ENCODE measurements at regions not wholly inside any gene's neighbourhood (a gene's known extent, or its start where the extent isn't known, plus 50 kb on each side); places are given as distances from the start of the nearest gene placed in this dataset.

- no peak for DNase-seq (ENCODE audit: low spot score)
- 80% methylated on average over 4 of the region's 4 CpGs for WGBS
- H3K27ac ChIP-seq (ENCODE audit: low read depth in 1 of 2, low read length in 2 of 2): no peak overlapping the region
Observed at GRCh38 chr17:77707546-77707945, 251.0 kb upstream of the TNRC6C start.

GRCh38 chr17:77708049-77708448 is 250.5 kb upstream of the TNRC6C start:
- peaks cover 8 to 16% (median 14%) of the 10 kb centered on the region in 4 donors for H3K9me3 ChIP-seq (ENCODE audit: control insufficient read depth in 4 of 4, low read length in 3 of 4)
- DNase-seq (ENCODE audit: low spot score): peak; percentile 24
- no peaks in the 10 kb centered on the region for H3K4me1 ChIP-seq (ENCODE audit: control insufficient read depth in 4 of 4, insufficient read depth in 4 of 4, low read length in 3 of 4)
- no peak for TF ChIP-seq ZBTB33 (IDR thresholded peaks at IDR 0.05)
- no peak for TF ChIP-seq RXRA (IDR thresholded peaks at IDR 0.05)
- TF ChIP-seq JUND (IDR thresholded peaks at IDR 0.05): no peak
- TF ChIP-seq YY1 (IDR thresholded peaks at IDR 0.05): no peak
- no peak for TF ChIP-seq GABPA (IDR thresholded peaks at IDR 0.05 in 1 of 2, conservative IDR thresholded peaks at IDR 0.05 in 1 of 2)
- TF ChIP-seq SP1 (IDR thresholded peaks at IDR 0.05): no peak
- no peak for TF ChIP-seq MAX (IDR thresholded peaks at IDR 0.05)
- no peak for TF ChIP-seq TAF1 (conservative IDR thresholded peaks at IDR 0.05)
- TF ChIP-seq NR2F2 (IDR thresholded peaks at IDR 0.05): no peak
- peaks cover 0 to 2% (median 0%) of the 10 kb centered on the region in 4 donors for H3K27me3 ChIP-seq (ENCODE audit: control insufficient read depth in 4 of 4, insufficient read depth in 4 of 4, low read length in 3 of 4)
- peaks cover 0 to 3% (median 0%) of the 10 kb centered on the region in 4 donors for H3K36me3 ChIP-seq (ENCODE audit: control insufficient read depth in 4 of 4, insufficient read depth in 3 of 4, low read depth in 1 of 4, low read length in 3 of 4)
- WGBS: 78% methylated on average over 4 of the region's 4 CpGs
- no peak overlapping the region for H3K9ac ChIP-seq (ENCODE audit: low read depth in 1 of 2, low read length in 2 of 2)
- H3K27ac ChIP-seq (ENCODE audit: low read depth in 1 of 2, low read length in 2 of 2): no peak overlapping the region
- no peak overlapping the region for H3K4me3 ChIP-seq (ENCODE audit: low read depth in 1 of 3, low read length in 3 of 3)

More at GRCh38 chr17:77707546-77707945, 251.0 kb upstream of the TNRC6C start:
- no peaks in the 10 kb centered on the region for H3K4me1 ChIP-seq (ENCODE audit: control insufficient read depth in 4 of 4, insufficient read depth in 4 of 4, low read length in 3 of 4)
- no peak overlapping the region for H3K4me3 ChIP-seq (ENCODE audit: low read depth in 1 of 3, low read length in 3 of 3)
- H3K9ac ChIP-seq (ENCODE audit: low read depth in 1 of 2, low read length in 2 of 2): no peak overlapping the region
- peaks cover 0 to 2% (median 0%) of the 10 kb centered on the region in 4 donors for H3K27me3 ChIP-seq (ENCODE audit: control insufficient read depth in 4 of 4, insufficient read depth in 4 of 4, low read length in 3 of 4)
- peaks cover 8 to 16% (median 14%) of the 10 kb centered on the region in 4 donors for H3K9me3 ChIP-seq (ENCODE audit: control insufficient read depth in 4 of 4, low read length in 3 of 4)
- peaks cover 0 to 3% (median 0%) of the 10 kb centered on the region in 4 donors for H3K36me3 ChIP-seq (ENCODE audit: control insufficient read depth in 4 of 4, insufficient read depth in 3 of 4, low read depth in 1 of 4, low read length in 3 of 4)
- TF ChIP-seq FOXA2 (IDR thresholded peaks at IDR 0.05): no peak
- TF ChIP-seq CTCF (IDR thresholded peaks at IDR 0.05; ENCODE audit: low read depth, low read length, missing input control): no peak
- TF ChIP-seq HNF4G (IDR thresholded peaks at IDR 0.05): no peak
- TF ChIP-seq FOXA1 (IDR thresholded peaks at IDR 0.05): no peak
- no peak for TF ChIP-seq NR2F2 (IDR thresholded peaks at IDR 0.05)
- TF ChIP-seq RXRA (IDR thresholded peaks at IDR 0.05): no peak
- TF ChIP-seq YY1 (IDR thresholded peaks at IDR 0.05): no peak
- TF ChIP-seq RAD21 (IDR thresholded peaks at IDR 0.05): no peak

GRCh38 chr17:77708936-77709335 is 249.6 kb upstream of the TNRC6C start:
- Histone ChIP-seq H3K9me3 (ENCODE audit: control insufficient read depth in 4 of 4, low read length in 3 of 4) (peaks cover 8 to 16% (median 11%) of the 10 kb centered on the region in 4 donors), H3K9ac (ENCODE audit: low read depth in 1 of 2, low read length in 2 of 2) (no peak overlapping the region), H3K27ac (ENCODE audit: low read depth in 1 of 2, low read length in 2 of 2) (no peak overlapping the region), H3K4me1 (ENCODE audit: control insufficient read depth in 4 of 4, insufficient read depth in 4 of 4, low read length in 3 of 4) (no peaks in the 10 kb centered on the region), H3K27me3 (ENCODE audit: control insufficient read depth in 4 of 4, insufficient read depth in 4 of 4, low read length in 3 of 4) (peaks cover 0 to 2% (median 0%) of the 10 kb centered on the region in 4 donors), H3K4me3 (ENCODE audit: low read depth in 1 of 3, low read length in 3 of 3) (no peak overlapping the region), H3K36me3 (ENCODE audit: control insufficient read depth in 4 of 4, insufficient read depth in 3 of 4, low read depth in 1 of 4, low read length in 3 of 4) (peaks cover 0 to 3% (median 0%) of the 10 kb centered on the region in 4 donors)
- no peak for TF ChIP-seq FOXA2 (IDR thresholded peaks at IDR 0.05)
- no peak for TF ChIP-seq ZBTB33 (IDR thresholded peaks at IDR 0.05)
- TF ChIP-seq REST (IDR thresholded peaks at IDR 0.05): no peak
- TF ChIP-seq TAF1 (conservative IDR thresholded peaks at IDR 0.05): no peak
- no peak for TF ChIP-seq EGR1 (IDR thresholded peaks at IDR 0.05; ENCODE audit: low read depth in 2 of 2)
- peak; percentile 10 for DNase-seq (ENCODE audit: low spot score)
- 76% methylated on average over 8 of the region's 8 CpGs for WGBS

Measured in liver (tissue), 8 donors.